ENCODE measurements at regions not wholly inside any gene's neighbourhood (a gene's known extent, or its start where the extent isn't known, plus 50 kb on each side); places are given as distances from the start of the nearest gene placed in this dataset.

DNA sequence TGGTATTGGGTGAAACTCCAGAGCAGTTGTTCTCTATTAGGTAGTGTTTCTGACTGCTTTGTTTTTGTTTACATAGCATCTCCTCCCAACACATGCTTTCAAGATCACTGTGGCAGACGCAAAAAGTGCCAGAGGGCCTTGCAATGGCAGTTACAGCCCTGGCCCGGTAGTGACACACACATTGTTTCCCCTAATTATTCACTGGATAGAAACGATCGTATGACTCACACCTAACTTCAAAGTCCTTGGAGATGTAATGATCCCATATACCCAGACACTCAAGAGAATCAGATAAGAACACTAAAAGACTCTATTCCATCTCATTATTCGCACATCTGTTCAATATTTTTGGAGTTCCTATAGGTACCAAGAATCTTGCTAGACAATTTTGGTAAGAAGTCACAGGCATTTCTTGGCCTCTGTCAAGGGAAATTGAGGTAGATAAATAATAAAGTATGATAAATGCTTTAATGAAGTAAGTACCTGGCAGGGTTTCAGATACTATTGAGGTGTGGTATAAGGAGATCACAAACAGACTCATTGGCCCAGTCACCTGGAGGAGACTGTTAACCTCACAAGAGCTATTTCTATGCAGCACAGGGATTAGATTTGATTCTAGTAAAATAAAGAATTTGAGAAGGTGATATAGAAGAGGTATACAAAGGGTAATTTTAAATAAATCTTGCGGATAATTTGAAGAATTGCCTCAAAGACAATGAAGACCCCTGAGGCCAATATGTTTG, 485.3 kb downstream of the SLITRK6 start:
- TF ChIP-seq, protein P1, sequence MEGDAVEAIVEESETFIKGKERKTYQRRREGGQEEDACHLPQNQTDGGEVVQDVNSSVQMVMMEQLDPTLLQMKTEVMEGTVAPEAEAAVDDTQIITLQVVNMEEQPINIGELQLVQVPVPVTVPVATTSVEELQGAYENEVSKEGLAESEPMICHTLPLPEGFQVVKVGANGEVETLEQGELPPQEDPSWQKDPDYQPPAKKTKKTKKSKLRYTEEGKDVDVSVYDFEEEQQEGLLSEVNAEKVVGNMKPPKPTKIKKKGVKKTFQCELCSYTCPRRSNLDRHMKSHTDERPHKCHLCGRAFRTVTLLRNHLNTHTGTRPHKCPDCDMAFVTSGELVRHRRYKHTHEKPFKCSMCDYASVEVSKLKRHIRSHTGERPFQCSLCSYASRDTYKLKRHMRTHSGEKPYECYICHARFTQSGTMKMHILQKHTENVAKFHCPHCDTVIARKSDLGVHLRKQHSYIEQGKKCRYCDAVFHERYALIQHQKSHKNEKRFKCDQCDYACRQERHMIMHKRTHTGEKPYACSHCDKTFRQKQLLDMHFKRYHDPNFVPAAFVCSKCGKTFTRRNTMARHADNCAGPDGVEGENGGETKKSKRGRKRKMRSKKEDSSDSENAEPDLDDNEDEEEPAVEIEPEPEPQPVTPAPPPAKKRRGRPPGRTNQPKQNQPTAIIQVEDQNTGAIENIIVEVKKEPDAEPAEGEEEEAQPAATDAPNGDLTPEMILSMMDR (IDR thresholded peaks at IDR 0.05): no peak
- no peak for TF ChIP-seq POLR2A (IDR thresholded peaks at IDR 0.05)

All from adrenal gland (tissue), 5 donors.